ENCODE measurements at regions not wholly inside any gene's neighbourhood (a gene's known extent, or its start where the extent isn't known, plus 50 kb on each side); places are given as distances from the start of the nearest gene placed in this dataset.
"Not testable (repeated sequence)": the region's sequence is repeated elsewhere in the genome, so short reads cannot be mapped to it uniquely, and the experiment has no call there.

GRCh38 chr12:25800101-25800500, 158.4 kb upstream of the RASSF8 start:
- no peak overlapping the region for H3K4me3 ChIP-seq (ENCODE audit: low read depth, low read length)
- DNase-seq (ENCODE audit: low read depth, low spot score): no peak
- no peak for TF ChIP-seq CTCF (IDR thresholded peaks at IDR 0.05; ENCODE audit: insufficient read depth, low read length, missing control alignments)
- ChIA-PET POLR2A (no interaction called here), CTCF (interaction anchor here (1.0 kb wide), 1 partner anchor 24 kb away, joined by 3 read pairs; no protein-coding TSS in a partner anchor)

- TF ChIP-seq CTCF (IDR thresholded peaks at IDR 0.05; ENCODE audit: insufficient read depth, low read length, missing control alignments): no peak
- POLR2A ChIA-PET: no interaction called here
- no peak for DNase-seq (ENCODE audit: low read depth, low spot score)
- H3K4me3 ChIP-seq (ENCODE audit: low read depth, low read length): no peak overlapping the region
- CTCF ChIA-PET: no interaction called here
These were observed 156.7 kb upstream of the RASSF8 start for GRCh38 chr12:25801734-25802133.

DNA sequence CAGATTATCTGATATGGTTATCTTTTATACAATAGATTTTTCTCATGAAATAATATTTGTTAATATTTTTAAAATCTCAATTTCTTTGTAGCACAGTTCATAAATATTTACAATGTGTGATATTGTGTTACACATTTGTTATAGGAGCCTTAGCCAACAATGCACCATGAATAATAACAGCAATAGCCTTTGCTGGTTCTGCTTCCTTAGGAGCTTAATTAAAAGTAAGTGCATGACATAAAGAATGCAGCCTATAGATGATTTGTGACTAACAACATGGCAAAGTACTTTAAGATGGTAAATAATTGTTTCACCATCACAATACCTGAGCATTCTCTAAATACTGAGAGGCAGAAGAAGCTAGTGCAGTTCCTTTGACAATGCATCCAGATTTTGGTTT, 156.3 kb upstream of the RASSF8 start:
- no peak for TF ChIP-seq CTCF (IDR thresholded peaks at IDR 0.05; ENCODE audit: insufficient read depth, low read length, missing control alignments)
- ChIA-PET CTCF (no interaction called here), POLR2A (no interaction called here)
- no peak for DNase-seq (ENCODE audit: low read depth, low spot score)
- H3K4me3 ChIP-seq (ENCODE audit: low read depth, low read length): no peak overlapping the region

GRCh38 chr12:25803029-25803664, 155.3 kb upstream of the RASSF8 start:
- CTCF ChIA-PET; DNase-seq (ENCODE audit: low read depth, low spot score); POLR2A ChIA-PET; H3K4me3 ChIP-seq (ENCODE audit: low read depth, low read length): not testable (repeated sequence)

GRCh38 chr12:25804286-25804685, 154.2 kb upstream of the RASSF8 start:
- POLR2A ChIA-PET; CTCF ChIA-PET; DNase-seq (ENCODE audit: low read depth, low spot score); H3K4me3 ChIP-seq (ENCODE audit: low read depth, low read length): not testable (repeated sequence)

DNA sequence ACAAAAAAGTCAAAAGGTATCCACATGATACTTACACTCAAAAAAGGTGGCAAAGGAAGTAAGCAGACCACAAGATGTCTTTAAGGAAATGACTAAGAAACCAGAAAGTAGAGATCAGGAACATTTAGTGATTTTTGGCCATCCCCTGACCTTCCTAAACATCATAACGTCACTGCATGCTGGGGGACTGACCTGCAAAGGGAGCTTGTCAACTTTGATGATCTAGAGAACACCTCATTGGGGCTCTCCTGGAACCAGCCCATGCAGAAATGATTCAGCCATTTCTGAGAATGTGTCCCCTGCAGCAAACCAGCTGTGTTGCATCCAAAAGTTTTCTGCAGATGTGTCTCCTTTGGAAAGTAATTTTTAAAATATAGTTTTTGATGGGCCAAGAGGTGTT, 152.2 kb upstream of the RASSF8 start:
- TF ChIP-seq CTCF (IDR thresholded peaks at IDR 0.05; ENCODE audit: insufficient read depth, low read length, missing control alignments): no peak
- H3K4me3 ChIP-seq (ENCODE audit: low read depth, low read length): no peak overlapping the region
- ChIA-PET CTCF (no interaction called here), POLR2A (no interaction called here)
- DNase-seq (ENCODE audit: low read depth, low spot score): no peak

DNA sequence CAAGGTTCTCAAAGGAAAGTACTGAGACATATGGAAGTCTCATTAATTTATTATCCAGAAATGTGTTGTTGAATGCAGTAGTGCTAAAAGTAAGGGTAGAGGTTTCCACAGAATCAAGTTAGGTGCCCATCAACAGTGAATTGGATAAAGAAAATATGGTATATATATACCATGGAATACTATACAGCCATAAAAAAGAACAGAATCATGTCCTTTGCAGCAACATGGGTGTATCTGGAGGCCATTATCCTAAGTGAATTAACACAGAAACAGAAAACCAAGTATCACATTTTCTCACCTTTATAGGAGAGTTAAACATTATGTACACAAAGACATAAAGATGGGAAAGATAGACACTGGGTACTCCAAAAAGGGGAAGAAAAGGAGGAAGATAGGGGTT, 149.9 kb upstream of the RASSF8 start:
- H3K4me3 ChIP-seq (ENCODE audit: low read depth, low read length): no peak overlapping the region
- DNase-seq (ENCODE audit: low read depth, low spot score): no peak
- CTCF ChIA-PET: no interaction called here
- POLR2A ChIA-PET: no interaction called here
- TF ChIP-seq CTCF (IDR thresholded peaks at IDR 0.05; ENCODE audit: insufficient read depth, low read length, missing control alignments): no peak
